HepG2 (cell line): ENCODE measurements at regions not wholly inside any gene's neighbourhood (a gene's known extent, or its start where the extent isn't known, plus 50 kb on each side); places are given as distances from the start of the nearest gene placed in this dataset.

Experiments used
- CEBPB ChIP-seq: IDR thresholded peaks from 2 replicates; pipeline ENCODE4 v1.6.1; 2011; ENCODE audit warnings: low read depth, low read length, improper control_type of control experiment, borderline replicate concordance
- EP300 ChIP-seq, 3 experiments: sonication (generic) in 1 of 3; formaldehyde crosslinking in 1 of 3; IDR thresholded peaks; 2 replicates each; pipeline versions ENCODE4 v1.5.1 to v1.6.1; 2011 to 2020; ENCODE audit warnings: low read depth in 2 of 3, low read length in 2 of 3, borderline replicate concordance in 1 of 3, improper control_type of control experiment in 1 of 3, mild to moderate bottlenecking in 1 of 3, missing genetic modification reagents in 1 of 3, moderate library complexity in 1 of 3
- FOXA3 ChIP-seq: IDR thresholded peaks from 2 replicates; pipeline ENCODE4 v1.6.1; 2016; ENCODE audit warnings: missing genetic modification reagents, missing compliant biosample characterization
- GABPA ChIP-seq, 2 experiments: IDR thresholded peaks; 2 replicates each; pipeline ENCODE4 v1.6.1; 2011 to 2016; ENCODE audit warnings: low read depth in 2 of 2, low read length in 1 of 2, missing biosample characterization in 1 of 2, missing genetic modification characterization in 1 of 2
- GABPB1 ChIP-seq: IDR thresholded peaks from 2 replicates; pipeline ENCODE4 v1.6.1; 2016; ENCODE audit warnings: mild to moderate bottlenecking, missing genetic modification reagents, moderate library complexity, missing compliant biosample characterization
- JARID2 ChIP-seq: sonication (generic); formaldehyde crosslinking; IDR thresholded peaks from 2 replicates; pipeline ENCODE4 v1.8.1; 2023; ENCODE audit warnings: missing genetic modification reagents, inconsistent platforms; ENCODE audit not compliant: insufficient replicate concordance
- MAFF ChIP-seq: IDR thresholded peaks from 2 replicates; pipeline ENCODE4 v1.6.1; 2011; ENCODE audit warnings: low read depth, low read length, improper control_type of control experiment
- MXD1 ChIP-seq: sonication (generic); formaldehyde crosslinking; IDR thresholded peaks from 2 replicates; pipeline ENCODE4 v1.4.0; 2020; ENCODE audit warnings: mild to moderate bottlenecking, missing genetic modification reagents
- POLR2AphosphoS5 ChIP-seq: IDR thresholded peaks from 2 replicates; pipeline ENCODE4 v1.6.1; 2012; ENCODE audit warnings: low read depth, low read length
- RAD21 ChIP-seq: fragments of 450-650 bp; formaldehyde crosslinking; IDR thresholded peaks from 2 replicates; pipeline ENCODE4 v1.5.0; 2020; ENCODE audit warnings: mild to moderate bottlenecking
- ZNF556 ChIP-seq: sonication (generic); formaldehyde crosslinking; IDR thresholded peaks from 2 replicates; pipeline ENCODE4 v1.4.0; 2020; ENCODE audit warnings: mild to moderate bottlenecking, missing genetic modification reagents, borderline replicate concordance
- ZNF577 ChIP-seq: sonication (generic); formaldehyde crosslinking; IDR thresholded peaks from 2 replicates; pipeline ENCODE4 v1.4.0; 2020; ENCODE audit warnings: mild to moderate bottlenecking, low read depth, missing genetic modification reagents, borderline replicate concordance
- ZNF768 ChIP-seq: sonication (generic); formaldehyde crosslinking; IDR thresholded peaks from 2 replicates; pipeline ENCODE4 v1.4.0; 2020; ENCODE audit warnings: missing genetic modification reagents
- TF ChIP-seq, protein P1 (sequence below): sonication (generic); formaldehyde crosslinking; IDR thresholded peaks from 2 replicates; pipeline ENCODE4 v1.5.0; 2020; ENCODE audit warnings: mild to moderate bottlenecking, missing genetic modification reagents, moderate library complexity

DNA sequence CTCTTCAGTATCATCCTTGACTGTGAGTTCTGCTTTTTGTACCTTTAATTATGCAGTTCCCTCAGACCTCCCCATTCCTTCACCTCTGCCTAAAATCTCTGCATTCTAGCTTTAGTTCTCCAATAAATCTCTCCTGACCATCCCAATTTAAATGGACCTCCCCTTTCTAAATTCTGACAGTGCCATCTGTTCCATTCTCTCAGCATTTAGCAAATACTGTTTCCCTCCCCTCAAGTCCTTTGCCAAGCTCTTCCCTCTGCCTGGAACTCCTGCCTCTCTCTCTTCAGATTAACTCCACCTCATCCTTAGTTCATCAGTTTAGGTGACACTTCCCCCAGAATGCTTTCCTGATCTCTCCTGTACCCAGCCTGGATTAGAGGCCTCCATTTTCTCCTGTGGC lies 54.0 kb upstream of the JUN start:
- TF ChIP-seq GABPA (IDR thresholded peaks at IDR 0.05; ENCODE audit: low read depth, low read length) (no peak), GABPA (CRISPR knock-in tag; IDR thresholded peaks at IDR 0.05; ENCODE audit: low read depth) (no peak), EP300 (IDR thresholded peaks at IDR 0.05; ENCODE audit: low read depth in 2 of 2, low read length in 2 of 2) (no peak), EP300 (CRISPR knock-in tag; IDR thresholded peaks at IDR 0.05; ENCODE audit: borderline replicate concordance) (no peak), MXD1 (no peak), CEBPB (no peak), ZNF768 (CRISPR knock-in tag) (no peak), RAD21 (CRISPR knock-in tag) (no peak), MAFF (no peak), POLR2AphosphoS5 (no peak), FOXA3 (CRISPR knock-in tag) (no peak), ZNF577 (CRISPR knock-in tag) (no peak), JARID2 (CRISPR knock-in tag) (no peak), GABPB1 (CRISPR knock-in tag) (no peak), ZNF556 (CRISPR knock-in tag) (no peak)
- TF ChIP-seq, protein P1, sequence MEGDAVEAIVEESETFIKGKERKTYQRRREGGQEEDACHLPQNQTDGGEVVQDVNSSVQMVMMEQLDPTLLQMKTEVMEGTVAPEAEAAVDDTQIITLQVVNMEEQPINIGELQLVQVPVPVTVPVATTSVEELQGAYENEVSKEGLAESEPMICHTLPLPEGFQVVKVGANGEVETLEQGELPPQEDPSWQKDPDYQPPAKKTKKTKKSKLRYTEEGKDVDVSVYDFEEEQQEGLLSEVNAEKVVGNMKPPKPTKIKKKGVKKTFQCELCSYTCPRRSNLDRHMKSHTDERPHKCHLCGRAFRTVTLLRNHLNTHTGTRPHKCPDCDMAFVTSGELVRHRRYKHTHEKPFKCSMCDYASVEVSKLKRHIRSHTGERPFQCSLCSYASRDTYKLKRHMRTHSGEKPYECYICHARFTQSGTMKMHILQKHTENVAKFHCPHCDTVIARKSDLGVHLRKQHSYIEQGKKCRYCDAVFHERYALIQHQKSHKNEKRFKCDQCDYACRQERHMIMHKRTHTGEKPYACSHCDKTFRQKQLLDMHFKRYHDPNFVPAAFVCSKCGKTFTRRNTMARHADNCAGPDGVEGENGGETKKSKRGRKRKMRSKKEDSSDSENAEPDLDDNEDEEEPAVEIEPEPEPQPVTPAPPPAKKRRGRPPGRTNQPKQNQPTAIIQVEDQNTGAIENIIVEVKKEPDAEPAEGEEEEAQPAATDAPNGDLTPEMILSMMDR (CRISPR knock-in tag) = no peak
